OCI-LY1 (cell line): ENCODE measurements at regions not wholly inside any gene's neighbourhood (a gene's known extent, or its start where the extent isn't known, plus 50 kb on each side); places are given as distances from the start of the nearest gene placed in this dataset.

Source experiments
- EZH2 ChIP-seq: fragments of 200-600 bp; sonication (generic), shearing (Covaris generic); IDR thresholded peaks from 2 replicates; pipeline ENCODE4 v1.8.0; 2017; ENCODE audit warnings: borderline replicate concordance, mixed run types, mild to moderate bottlenecking, antibody characterized with exemption, low read length, moderate library complexity, mixed read lengths
- TF ChIP-seq, protein P1 (sequence below): fragments of 200-600 bp; sonication (generic), shearing (Covaris generic); IDR thresholded peaks from 2 replicates; pipeline ENCODE4 v1.5.1; 2017; ENCODE audit warnings: mild to moderate bottlenecking, antibody characterized with exemption, low read length, moderate library complexity, mixed read lengths

DNA sequence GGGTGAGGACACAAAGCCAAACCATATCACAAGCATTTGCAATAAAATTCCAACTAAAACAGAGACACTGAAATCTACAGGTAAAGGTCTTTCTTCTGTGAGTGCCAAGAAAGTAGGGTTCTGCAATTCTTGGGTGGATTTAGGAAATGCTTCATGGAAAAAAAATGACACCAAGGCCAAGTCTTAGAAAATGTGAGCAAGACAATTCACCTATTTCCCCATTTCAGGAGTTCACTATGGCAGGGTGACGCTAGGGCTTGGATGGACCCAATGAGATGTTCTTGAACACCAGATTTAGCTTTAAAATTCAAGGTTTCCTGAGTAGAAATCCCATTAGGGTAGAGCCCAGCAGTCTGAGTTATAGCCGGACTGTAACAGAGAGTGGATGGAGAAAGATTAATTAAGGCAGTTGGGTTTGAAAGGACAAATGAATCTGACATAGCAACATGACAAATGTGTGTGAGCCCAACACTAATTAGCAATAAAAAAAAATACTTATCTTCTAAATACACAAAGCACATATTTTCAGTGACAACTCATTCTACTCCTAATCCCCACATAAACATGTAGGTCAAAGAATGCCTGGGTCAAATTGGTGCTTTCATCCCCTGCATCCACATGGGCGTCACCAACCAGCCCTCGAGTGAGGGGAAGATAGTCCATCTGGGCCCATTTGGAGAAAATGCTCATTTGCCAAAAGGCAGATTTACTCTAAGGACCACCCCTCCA lies 180.4 kb upstream of the JARID2 start:
- TF ChIP-seq, protein P1, sequence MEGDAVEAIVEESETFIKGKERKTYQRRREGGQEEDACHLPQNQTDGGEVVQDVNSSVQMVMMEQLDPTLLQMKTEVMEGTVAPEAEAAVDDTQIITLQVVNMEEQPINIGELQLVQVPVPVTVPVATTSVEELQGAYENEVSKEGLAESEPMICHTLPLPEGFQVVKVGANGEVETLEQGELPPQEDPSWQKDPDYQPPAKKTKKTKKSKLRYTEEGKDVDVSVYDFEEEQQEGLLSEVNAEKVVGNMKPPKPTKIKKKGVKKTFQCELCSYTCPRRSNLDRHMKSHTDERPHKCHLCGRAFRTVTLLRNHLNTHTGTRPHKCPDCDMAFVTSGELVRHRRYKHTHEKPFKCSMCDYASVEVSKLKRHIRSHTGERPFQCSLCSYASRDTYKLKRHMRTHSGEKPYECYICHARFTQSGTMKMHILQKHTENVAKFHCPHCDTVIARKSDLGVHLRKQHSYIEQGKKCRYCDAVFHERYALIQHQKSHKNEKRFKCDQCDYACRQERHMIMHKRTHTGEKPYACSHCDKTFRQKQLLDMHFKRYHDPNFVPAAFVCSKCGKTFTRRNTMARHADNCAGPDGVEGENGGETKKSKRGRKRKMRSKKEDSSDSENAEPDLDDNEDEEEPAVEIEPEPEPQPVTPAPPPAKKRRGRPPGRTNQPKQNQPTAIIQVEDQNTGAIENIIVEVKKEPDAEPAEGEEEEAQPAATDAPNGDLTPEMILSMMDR = no peak
- no peak for TF ChIP-seq EZH2
